ENCODE measurements at regions not wholly inside any gene's neighbourhood (a gene's known extent, or its start where the extent isn't known, plus 50 kb on each side); places are given as distances from the start of the nearest gene placed in this dataset.

DNA sequence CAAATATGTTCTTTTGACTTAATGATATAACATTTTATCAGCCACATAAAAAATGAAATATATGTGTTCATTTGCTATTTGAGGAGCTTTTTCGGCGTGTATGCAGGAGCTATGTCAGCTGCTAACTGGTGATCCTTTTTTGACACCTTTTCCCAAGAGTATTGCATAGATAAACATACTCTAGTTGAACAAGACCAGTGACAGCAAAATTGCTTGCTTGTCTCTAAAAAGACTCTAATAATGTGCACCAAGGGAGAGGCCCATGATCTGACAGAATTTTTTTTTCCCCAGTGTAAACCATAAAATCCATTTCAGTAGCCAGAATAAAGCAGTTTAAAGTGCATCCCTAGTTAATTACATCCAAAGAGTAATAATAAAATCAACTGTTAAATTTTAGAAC is 103.6 kb upstream of the BARHL2 start:
- TF ChIP-seq, protein P1, sequence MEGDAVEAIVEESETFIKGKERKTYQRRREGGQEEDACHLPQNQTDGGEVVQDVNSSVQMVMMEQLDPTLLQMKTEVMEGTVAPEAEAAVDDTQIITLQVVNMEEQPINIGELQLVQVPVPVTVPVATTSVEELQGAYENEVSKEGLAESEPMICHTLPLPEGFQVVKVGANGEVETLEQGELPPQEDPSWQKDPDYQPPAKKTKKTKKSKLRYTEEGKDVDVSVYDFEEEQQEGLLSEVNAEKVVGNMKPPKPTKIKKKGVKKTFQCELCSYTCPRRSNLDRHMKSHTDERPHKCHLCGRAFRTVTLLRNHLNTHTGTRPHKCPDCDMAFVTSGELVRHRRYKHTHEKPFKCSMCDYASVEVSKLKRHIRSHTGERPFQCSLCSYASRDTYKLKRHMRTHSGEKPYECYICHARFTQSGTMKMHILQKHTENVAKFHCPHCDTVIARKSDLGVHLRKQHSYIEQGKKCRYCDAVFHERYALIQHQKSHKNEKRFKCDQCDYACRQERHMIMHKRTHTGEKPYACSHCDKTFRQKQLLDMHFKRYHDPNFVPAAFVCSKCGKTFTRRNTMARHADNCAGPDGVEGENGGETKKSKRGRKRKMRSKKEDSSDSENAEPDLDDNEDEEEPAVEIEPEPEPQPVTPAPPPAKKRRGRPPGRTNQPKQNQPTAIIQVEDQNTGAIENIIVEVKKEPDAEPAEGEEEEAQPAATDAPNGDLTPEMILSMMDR (IDR thresholded peaks at IDR 0.05) = no peak
- TF ChIP-seq ZFX (IDR thresholded peaks at IDR 0.05; ENCODE audit: borderline replicate concordance) = no peak

All from 22Rv1 (cell line).